CMK (cell line): ENCODE measurements at regions not wholly inside any gene's neighbourhood (a gene's known extent, or its start where the extent isn't known, plus 50 kb on each side); places are given as distances from the start of the nearest gene placed in this dataset.

ENCODE experiments used
- DNase-seq: peaks from one replicate; pipeline ENCODE4 v3.0.0-alpha.2; 2010; ENCODE audit warnings: low read depth

DNA sequence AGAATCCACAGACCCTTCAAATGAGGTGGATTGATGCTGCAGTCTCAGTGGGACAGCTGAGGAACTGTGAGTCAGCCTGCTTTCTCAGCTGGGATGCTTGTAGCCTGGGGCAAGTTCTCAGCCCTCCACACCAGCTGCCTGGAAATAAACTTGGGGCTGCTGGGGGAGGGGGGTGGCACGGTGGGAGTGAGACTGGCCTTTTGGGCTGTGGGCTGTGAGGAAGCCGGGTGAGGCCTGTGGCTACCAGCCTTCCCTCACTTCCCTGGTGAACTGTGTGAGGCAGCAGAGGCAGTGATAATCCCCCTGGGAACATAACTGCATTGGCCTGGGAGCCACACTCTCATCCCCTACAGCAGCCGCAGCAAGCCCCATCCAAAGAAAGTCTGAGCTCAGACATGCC, 114.5 kb upstream of the GUCY1A1 start:
- DNase-seq, result no peak

DNA sequence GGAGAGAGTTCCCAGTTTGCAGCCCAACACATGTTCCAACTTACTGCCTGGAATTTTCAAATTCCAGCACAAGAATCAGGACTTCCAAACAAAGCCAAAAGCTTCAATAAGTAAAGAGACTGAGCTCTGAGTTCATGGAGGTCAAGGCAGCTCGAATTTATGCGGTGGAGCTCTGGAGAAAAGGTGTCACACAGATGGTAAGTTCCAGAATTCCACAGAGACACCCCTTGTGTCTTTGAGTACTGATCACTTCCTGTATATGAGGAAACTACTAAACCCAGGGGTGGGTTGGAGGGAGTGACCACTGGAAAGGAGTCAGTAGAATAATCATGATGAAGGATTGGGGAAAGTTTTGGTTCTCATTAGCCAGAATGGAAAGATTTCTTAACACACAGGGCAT, 118.5 kb upstream of the GUCY1A1 start:
- DNase-seq, result no peak

DNA sequence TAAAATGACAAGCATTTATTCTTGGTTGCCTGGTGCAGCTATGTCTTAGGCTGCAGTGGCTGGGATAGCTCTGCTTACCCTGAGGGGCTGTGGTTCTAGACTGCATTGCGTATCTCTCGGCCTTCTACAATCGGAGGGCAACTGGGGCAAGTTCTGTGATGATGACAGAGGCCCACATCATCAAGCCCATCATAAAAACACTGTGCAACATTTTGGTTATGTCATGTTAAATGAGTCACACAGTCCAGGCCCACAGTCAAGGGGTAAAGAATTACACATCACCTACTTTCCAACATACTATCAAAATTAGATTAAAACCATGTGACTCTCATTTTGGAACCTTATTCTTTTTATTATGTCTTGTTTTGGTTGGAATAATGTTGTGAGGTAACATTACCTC, 120.2 kb upstream of the GUCY1A1 start:
- DNase-seq, result no peak

DNA sequence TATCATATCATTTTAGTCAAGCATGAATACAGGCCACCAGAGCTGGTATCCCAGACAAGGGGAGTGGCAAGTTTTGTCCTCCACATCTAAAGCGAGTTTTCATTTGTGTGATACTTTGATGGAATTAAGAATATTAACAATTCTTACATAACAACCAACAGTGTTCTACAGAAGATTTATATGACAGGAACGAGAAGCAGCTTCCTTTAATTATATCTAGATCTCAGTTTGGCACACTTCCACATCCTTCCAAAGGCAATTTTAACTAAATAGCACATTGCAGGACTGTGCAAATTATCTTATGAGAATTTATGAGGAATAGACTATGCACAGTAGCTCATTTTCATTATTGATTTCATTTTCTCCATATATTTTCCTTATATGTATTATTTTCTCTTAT, 121.2 kb upstream of the GUCY1A1 start:
- no peak for DNase-seq

- no peak for DNase-seq
Observed at GRCh38 chr4:155544547-155544946, 122.1 kb upstream of the GUCY1A1 start.

GRCh38 chr4:155543126-155543765, 123.4 kb upstream of the GUCY1A1 start:
- DNase-seq, result no peak

GRCh38 chr4:155542415-155542814, 124.2 kb upstream of the GUCY1A1 start:
- no peak for DNase-seq

DNA sequence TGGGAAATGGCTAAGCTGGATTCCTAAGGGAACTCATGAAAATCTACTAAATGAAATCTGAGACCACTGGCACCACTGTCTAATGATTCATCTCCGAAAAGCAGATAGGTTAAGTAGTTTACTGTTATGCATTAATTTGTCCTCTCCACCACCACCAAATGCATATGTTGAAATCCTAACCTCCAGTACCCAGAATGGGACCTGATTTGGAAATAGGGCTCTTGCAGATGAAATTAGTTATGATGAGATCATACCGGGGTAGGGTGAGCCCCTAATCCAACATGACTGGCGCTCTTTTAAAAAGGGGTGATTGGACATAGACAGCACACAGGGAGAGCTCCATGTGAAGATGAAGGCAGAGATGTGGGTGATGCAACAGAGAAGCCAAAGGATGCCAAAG, 124.9 kb upstream of the GUCY1A1 start:
- no peak for DNase-seq

- no peak for DNase-seq
Observed at GRCh38 chr4:155540698-155541097, 126.0 kb upstream of the GUCY1A1 start.

DNA sequence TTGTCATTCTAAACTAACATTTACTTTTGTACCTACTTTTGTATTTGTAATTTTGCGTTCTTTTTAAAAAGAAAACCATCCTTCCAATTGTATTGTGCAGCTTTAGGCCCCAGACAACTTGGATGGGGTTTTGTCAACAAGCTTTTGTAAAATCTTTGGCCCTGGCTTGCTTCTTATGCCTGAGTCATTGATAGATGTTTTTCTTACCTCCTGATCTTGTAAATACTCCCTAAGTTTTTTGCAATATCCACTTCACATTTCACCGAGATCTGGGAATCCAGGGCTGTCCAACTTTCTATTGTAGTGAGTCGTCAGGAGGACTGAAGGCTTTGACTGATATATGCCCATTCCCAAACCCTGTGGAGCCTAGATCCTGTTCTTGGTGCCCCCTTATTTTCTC, 126.9 kb upstream of the GUCY1A1 start:
- DNase-seq, result no peak

DNA sequence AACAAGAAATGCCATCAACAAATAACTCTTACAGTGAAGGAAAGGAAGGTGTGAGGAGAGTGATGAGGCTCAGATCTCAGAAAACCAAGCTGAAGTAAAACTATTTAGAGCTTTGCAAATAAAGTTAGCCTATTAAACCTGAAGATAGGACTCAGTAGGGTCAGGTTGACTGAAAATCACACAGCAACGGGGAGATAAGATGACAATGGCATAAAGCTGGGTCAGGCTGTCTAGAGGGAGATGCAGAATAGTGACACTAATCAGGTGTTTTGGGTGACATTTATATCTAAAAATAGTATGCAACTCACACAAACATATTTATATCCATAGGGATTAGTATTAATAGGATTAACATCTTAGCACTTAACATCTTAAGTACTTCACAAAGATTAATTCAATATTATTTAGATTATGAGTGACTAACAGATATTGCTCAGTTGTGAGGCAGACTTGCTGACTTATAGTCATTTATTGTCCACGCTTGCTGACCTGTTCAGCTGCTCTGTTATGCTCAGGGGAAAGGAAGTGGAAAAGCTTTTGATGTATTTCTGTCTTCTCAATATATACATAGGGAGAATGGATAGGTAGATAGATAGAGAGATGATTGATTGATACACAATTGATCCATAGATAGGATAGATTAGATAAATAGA, 130.7 kb upstream of the GUCY1A1 start:
- DNase-seq, result no peak

DNA sequence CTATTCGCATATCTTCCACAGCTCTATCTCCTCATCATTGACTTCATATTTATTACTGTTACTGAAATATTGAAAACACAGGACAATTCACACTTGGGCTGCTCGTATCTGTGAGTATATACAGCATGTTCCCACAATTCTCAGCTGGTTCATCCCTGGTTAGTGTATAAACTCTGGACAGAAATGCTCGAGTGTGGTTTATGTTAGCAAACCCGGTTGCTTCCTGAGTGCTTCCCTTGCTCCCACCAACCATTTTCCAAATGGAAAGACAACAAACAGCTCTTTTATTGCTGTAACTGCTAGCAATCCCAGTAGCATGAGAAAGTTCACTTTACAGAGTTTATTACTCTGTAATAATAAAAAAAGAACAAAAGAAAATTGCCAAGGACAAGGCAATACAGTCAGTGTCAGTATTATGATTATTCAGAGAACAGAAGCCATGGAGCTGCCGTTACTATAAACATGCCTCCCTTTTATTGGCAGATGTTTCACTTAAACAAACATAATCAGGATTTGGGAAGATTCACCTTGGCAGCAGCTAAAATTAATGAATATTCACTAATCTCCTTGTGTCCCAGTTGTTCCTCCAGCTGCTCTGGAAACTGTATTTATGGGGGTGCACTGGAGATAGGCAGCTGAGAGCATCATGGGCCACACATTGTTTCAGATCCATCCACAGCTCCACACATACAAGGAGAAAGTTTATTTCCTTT, 134.1 kb upstream of the GUCY1A1 start:
- DNase-seq, result no peak

DNA sequence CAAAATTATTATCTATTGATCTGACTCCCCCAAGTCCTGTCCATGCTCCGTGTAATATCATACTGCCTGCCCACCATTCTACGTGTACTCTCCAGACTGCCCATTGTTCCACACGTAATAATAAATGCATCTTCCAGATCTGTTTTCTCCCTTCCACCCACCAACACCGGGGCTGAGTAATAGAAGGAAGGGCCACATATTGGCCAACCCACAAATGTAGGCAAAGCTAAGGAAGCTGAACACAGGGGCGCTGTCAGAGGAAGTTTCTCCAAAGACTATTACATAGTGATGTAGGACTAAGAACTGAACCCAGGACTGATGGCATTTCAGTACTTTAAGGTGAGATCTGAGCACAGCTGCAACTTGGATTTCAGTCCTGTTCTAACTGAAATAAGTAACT, 135.8 kb upstream of the GUCY1A1 start:
- DNase-seq, result no peak

GRCh38 chr4:155530290-155530689, 136.4 kb upstream of the GUCY1A1 start:
- no peak for DNase-seq

GRCh38 chr4:155529716-155530115, 136.9 kb upstream of the GUCY1A1 start:
- no peak for DNase-seq

DNA sequence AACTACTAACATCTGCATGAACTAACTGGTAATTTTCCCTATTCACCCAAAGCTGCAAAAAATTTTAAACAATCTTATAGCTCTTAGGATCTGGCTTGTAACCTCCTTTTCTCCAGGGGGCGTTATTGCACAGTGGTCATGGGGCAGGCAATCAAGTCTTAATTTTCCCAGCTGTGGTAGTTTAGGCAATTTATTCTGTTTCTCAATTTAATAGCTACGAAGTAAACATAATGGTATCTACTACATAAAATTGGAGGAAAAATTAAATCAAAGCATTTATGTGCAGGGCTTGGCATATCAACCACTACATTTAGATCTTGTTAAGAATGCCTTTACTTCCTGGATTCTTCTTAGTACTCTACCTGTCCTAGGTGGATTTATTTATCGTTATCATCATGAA, 137.4 kb upstream of the GUCY1A1 start:
- DNase-seq, result no peak

GRCh38 chr4:155526452-155527169, 140.0 kb upstream of the GUCY1A1 start:
- no peak for DNase-seq

DNA sequence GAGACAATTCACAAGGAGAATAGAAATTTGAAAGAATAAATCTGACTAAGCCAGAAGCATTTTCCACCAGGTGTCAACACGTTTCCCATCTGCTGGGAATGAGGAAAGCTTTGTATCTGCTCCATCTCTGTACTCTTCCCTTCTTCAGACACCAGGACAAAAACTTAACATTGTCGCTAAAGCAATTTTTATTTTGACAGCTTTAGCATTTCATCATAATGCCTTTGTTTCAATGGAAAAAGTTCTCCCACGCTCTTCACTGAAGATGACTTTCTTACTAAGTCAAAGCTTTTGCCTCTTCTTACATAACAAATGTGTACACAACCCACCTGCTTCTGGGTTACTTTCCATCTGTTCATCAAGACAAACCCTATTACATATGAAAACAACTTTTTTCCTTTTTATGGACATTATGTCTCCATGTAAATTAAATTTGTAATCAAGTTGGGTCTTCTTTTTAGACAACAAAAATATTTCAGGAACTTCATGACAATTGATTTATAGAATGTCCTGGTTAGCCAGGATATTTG, 141.7 kb upstream of the GUCY1A1 start:
- no peak for DNase-seq

DNA sequence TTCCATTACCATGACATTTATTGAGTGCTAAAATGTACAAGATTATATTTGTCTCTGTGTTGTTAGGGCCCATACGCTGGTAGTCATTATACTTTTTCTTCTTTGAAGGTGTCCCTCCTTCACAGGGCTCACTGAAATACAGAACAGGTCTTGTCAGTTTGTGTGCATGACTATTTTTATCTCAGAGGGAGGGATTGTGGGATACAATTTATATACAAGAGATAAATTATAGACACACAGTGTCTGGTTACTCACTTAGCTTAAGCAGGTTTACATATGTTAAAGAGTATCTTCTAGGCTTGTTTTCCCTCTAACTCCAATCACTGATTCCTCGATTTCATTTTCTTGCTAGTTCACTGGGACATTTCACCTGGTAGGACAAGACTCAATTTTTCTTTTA, 143.3 kb upstream of the GUCY1A1 start:
- no peak for DNase-seq

DNA sequence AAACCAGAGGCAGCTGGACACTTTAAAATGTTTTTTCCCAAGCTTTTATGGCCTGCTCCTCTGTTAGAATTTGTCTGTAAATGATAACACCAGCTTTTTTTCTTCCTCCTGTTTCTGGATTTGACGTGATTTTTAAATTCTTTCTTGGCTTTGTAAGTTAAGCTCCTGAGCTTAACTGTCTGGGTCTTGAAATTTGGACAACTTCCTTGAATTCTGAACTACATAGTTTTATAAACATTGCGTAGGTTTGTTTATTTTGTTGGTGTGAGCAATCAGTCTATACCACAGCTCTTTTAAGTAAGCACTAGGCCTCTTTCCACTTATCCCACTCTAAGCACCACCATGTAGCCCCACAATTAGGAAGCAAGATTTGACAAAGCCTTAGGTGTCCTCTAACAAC, 144.4 kb upstream of the GUCY1A1 start:
- DNase-seq, result no peak

GRCh38 chr4:155521382-155521781, 144.6 kb upstream of the MAP9 start:
- no peak for DNase-seq

GRCh38 chr4:155515444-155516075, 138.8 kb upstream of the MAP9 start:
- DNase-seq, result no peak
